ENCODE measurements at regions not wholly inside any gene's neighbourhood (a gene's known extent, or its start where the extent isn't known, plus 50 kb on each side); places are given as distances from the start of the nearest gene placed in this dataset.

DNA sequence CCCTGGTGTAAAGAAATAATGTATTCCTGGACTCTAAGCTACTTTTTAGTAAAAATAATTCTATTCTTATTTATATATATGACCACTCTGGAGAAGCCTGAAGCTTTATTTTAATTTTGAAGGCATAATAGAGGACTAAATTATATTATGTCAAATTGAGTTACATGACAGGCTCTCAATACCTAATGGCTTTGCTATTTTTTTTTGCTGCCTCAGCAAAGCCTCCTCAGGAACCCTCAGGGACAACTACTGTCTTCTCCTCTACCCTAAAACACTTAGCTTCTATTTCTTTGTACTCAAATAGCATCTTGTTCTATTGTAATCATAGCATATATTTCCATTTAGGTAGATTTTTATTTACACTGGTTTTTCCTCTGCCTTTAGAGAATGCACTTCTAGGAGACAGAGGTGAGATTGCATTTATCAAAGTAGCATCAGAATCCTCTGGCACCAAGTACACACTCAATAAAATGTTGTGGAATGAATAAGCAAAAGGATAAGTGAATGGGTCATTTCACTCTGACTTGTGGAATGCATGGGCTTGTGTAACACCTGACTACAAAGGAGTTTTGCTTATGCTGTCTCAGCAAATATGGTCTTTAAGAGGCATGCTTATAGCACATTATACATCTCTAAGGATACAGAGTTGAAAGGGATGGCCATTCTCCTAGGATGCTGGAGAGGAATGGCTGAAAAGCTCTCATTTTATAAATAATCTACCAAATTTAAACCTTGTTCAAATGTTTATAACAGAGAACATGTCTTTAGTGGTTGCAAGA, 605.2 kb downstream of the KCNJ2 start:
- no peak overlapping the region for H3K4me3 ChIP-seq
- H3K79me2 ChIP-seq (ENCODE audit: low read depth) = no peaks in the 10 kb centered on the region
- no peaks in the 10 kb centered on the region for H3K4me1 ChIP-seq (replicated peaks; ENCODE audit: insufficient read depth)
- H3K36me3 ChIP-seq (ENCODE audit: low read depth) = no peaks in the 10 kb centered on the region
- H3K27me3 ChIP-seq (ENCODE audit: insufficient read depth, low read depth) = no peaks in the 10 kb centered on the region
- POLR2A ChIA-PET (ENCODE audit: unreplicated experiment) = no interaction called here
- intact Hi-C loops (cut with micrococcal nuclease; ENCODE audit: unreplicated experiment) = no loop called here
- H3K9me2 ChIP-seq (ENCODE audit: insufficient read depth) = no peaks in the 10 kb centered on the region
- TF ChIP-seq EZH2 (IDR thresholded peaks at IDR 0.05; ENCODE audit: low read depth) = no peak
- TF ChIP-seq, protein P1, sequence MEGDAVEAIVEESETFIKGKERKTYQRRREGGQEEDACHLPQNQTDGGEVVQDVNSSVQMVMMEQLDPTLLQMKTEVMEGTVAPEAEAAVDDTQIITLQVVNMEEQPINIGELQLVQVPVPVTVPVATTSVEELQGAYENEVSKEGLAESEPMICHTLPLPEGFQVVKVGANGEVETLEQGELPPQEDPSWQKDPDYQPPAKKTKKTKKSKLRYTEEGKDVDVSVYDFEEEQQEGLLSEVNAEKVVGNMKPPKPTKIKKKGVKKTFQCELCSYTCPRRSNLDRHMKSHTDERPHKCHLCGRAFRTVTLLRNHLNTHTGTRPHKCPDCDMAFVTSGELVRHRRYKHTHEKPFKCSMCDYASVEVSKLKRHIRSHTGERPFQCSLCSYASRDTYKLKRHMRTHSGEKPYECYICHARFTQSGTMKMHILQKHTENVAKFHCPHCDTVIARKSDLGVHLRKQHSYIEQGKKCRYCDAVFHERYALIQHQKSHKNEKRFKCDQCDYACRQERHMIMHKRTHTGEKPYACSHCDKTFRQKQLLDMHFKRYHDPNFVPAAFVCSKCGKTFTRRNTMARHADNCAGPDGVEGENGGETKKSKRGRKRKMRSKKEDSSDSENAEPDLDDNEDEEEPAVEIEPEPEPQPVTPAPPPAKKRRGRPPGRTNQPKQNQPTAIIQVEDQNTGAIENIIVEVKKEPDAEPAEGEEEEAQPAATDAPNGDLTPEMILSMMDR (conservative IDR thresholded peaks at IDR 0.05) = no peak
- no peak overlapping the region for H3K27ac ChIP-seq
- BruUV-seq (replicated peaks) = no TSS peak
- no peak overlapping the region for H2AFZ ChIP-seq
- no peak for DNase-seq
- no peaks in the 10 kb centered on the region for H3K9me3 ChIP-seq (ENCODE audit: insufficient read depth, low read depth)
- no peaks in the 10 kb centered on the region for H3F3A ChIP-seq (ENCODE audit: insufficient read depth, low read depth)
- H4K20me1 ChIP-seq (ENCODE audit: insufficient read depth) = no peaks in the 10 kb centered on the region; the same call in 1 of the 2 replicates
- CTCF ChIA-PET = no interaction called here
- H3K4me2 ChIP-seq = no peak overlapping the region

DNA sequence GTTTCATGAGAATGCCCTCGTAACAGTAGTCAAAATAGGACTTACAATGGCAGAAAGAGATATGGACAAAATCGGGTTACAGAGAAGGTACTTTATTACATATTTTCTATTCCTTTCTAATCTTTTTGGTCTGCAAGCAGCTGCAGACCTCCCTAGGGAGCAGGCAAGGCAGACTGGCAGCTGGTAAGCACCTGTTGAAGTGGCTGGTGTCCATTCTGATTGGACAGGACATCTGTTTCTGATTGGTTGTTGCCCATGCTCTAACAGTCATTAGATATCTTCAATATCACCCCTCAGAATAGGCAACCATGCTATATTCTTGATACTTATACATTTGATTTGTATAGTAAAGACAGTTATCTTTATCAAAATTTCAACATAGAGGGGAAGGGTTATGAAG, 606.3 kb downstream of the KCNJ2 start:
- intact Hi-C loops (cut with micrococcal nuclease; ENCODE audit: unreplicated experiment) = no loop called here
- H3K27ac ChIP-seq = no peak overlapping the region
- CTCF ChIA-PET = no interaction called here
- DNase-seq = no peak
- H2AFZ ChIP-seq = no peak overlapping the region
- no peak overlapping the region for H3K4me3 ChIP-seq
- H3K4me1 ChIP-seq (replicated peaks; ENCODE audit: insufficient read depth) = no peaks in the 10 kb centered on the region
- no peaks in the 10 kb centered on the region for H3K36me3 ChIP-seq (ENCODE audit: low read depth)
- TF ChIP-seq EZH2 (IDR thresholded peaks at IDR 0.05; ENCODE audit: low read depth) = no peak
- H3F3A ChIP-seq (ENCODE audit: insufficient read depth, low read depth) = no peaks in the 10 kb centered on the region
- H3K9me3 ChIP-seq (ENCODE audit: insufficient read depth, low read depth) = no peaks in the 10 kb centered on the region
- no peak overlapping the region for H3K4me2 ChIP-seq
- H4K20me1 ChIP-seq (ENCODE audit: insufficient read depth) = no peaks in the 10 kb centered on the region; the same call in 1 of the 2 replicates
- POLR2A ChIA-PET (ENCODE audit: unreplicated experiment) = no interaction called here
- no peaks in the 10 kb centered on the region for H3K9me2 ChIP-seq (ENCODE audit: insufficient read depth)
- BruUV-seq (replicated peaks) = no TSS peak
- no peaks in the 10 kb centered on the region for H3K27me3 ChIP-seq (ENCODE audit: insufficient read depth, low read depth)
- H3K79me2 ChIP-seq (ENCODE audit: low read depth) = no peaks in the 10 kb centered on the region

DNA sequence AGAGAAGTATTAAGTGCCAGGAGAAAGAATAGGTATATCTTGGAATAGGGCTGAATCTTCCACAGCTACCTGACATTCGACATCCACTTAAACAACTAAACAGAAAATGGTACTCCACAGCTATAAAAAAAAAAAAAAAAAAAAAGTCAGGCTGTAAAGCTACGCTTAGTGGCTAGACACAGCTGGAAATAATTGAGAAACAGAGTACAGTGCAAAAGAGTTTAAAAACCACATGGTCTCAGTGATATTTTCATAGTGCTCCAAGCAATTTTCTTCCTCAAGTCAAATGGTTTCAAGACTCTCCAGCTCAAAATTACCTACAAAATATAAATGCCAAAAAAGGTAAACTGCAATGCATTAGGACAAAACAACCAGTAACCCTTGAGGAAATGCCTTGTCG, 607.1 kb downstream of the KCNJ2 start:
- no TSS peak for BruUV-seq (replicated peaks)
- Histone ChIP-seq H3K9me3 (ENCODE audit: insufficient read depth, low read depth) (no peaks in the 10 kb centered on the region), H4K20me1 (ENCODE audit: insufficient read depth) (no peaks in the 10 kb centered on the region; the same call in 1 of the 2 replicates), H3K36me3 (ENCODE audit: low read depth) (no peaks in the 10 kb centered on the region), H3K9me2 (ENCODE audit: insufficient read depth) (no peaks in the 10 kb centered on the region), H3F3A (ENCODE audit: insufficient read depth, low read depth) (no peaks in the 10 kb centered on the region), H3K27ac (no peak overlapping the region), H3K4me1 (replicated peaks; ENCODE audit: insufficient read depth) (no peaks in the 10 kb centered on the region), H2AFZ (no peak overlapping the region), H3K4me3 (no peak overlapping the region), H3K27me3 (ENCODE audit: insufficient read depth, low read depth) (no peaks in the 10 kb centered on the region), H3K4me2 (no peak overlapping the region), H3K79me2 (ENCODE audit: low read depth) (no peaks in the 10 kb centered on the region)
- DNase-seq = no peak
- TF ChIP-seq, protein P1 (conservative IDR thresholded peaks at IDR 0.05) = no peak
- no peak for TF ChIP-seq EZH2 (IDR thresholded peaks at IDR 0.05; ENCODE audit: low read depth)
- intact Hi-C loops (cut with micrococcal nuclease; ENCODE audit: unreplicated experiment) = no loop called here
- ChIA-PET POLR2A (ENCODE audit: unreplicated experiment) (no interaction called here), CTCF (no interaction called here)

DNA sequence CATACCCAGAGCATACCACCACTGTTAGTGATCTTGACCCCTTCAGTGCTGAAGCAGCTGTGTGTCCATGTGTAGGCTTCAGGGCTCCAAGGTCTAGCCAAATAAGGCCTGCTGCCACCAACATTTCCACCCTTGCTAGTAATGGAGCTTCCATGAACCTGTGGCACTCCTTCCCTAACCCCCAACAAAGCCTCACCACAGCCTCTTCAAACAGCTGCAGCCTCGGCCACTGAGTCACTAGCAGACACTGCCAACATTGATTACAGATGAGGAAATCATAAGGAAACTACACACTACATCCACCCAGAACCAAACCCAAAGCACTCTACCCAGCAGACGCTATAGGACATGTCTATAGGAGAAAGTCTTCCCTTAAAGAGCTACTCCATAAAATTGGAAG, 610.7 kb downstream of the KCNJ2 start:
- Histone ChIP-seq H3K79me2 (ENCODE audit: low read depth) (no peaks in the 10 kb centered on the region), H3K4me1 (replicated peaks; ENCODE audit: insufficient read depth) (no peaks in the 10 kb centered on the region), H2AFZ (no peak overlapping the region), H3F3A (ENCODE audit: insufficient read depth, low read depth) (no peaks in the 10 kb centered on the region), H3K4me2 (no peak overlapping the region), H3K9me2 (ENCODE audit: insufficient read depth) (no peaks in the 10 kb centered on the region), H3K4me3 (no peak overlapping the region), H4K20me1 (ENCODE audit: insufficient read depth) (no peaks in the 10 kb centered on the region; the same call in 1 of the 2 replicates), H3K27ac (no peak overlapping the region), H3K36me3 (ENCODE audit: low read depth) (no peaks in the 10 kb centered on the region), H3K27me3 (ENCODE audit: insufficient read depth, low read depth) (no peaks in the 10 kb centered on the region), H3K9me3 (ENCODE audit: insufficient read depth, low read depth) (no peaks in the 10 kb centered on the region)
- intact Hi-C loops (cut with micrococcal nuclease; ENCODE audit: unreplicated experiment) = no loop called here
- DNase-seq = no peak
- no peak for TF ChIP-seq EZH2 (IDR thresholded peaks at IDR 0.05; ENCODE audit: low read depth)
- TF ChIP-seq, protein P1 (conservative IDR thresholded peaks at IDR 0.05) = no peak
- BruUV-seq (replicated peaks) = no TSS peak
- ChIA-PET POLR2A (ENCODE audit: unreplicated experiment) (no interaction called here), CTCF (no interaction called here)

All from PC-9 (cell line).